ENCODE measurements at regions not wholly inside any gene's neighbourhood (a gene's known extent, or its start where the extent isn't known, plus 50 kb on each side); places are given as distances from the start of the nearest gene placed in this dataset.
A peak's percentile ranks its signal among the peaks of the same experiment; 100 is the strongest.

GRCh38 chr16:87060034-87060986 is 256.9 kb downstream of the C16orf95 start:
- no peak for ATAC-seq
- DNase-seq, result no peak
- no peaks in the 10 kb centered on the region for H3K9me3 Mint-ChIP-seq
- no peak overlapping the region for H3K27ac Mint-ChIP-seq
- H3K27me3 Mint-ChIP-seq, result peaks cover 36% of the 10 kb centered on the region
- no peaks in the 10 kb centered on the region for H3K4me1 Mint-ChIP-seq
- H3K4me3 Mint-ChIP-seq, result no peak overlapping the region
- H3K36me3 Mint-ChIP-seq (ENCODE audit: low read depth), result no peaks in the 10 kb centered on the region

GRCh38 chr16:87061243-87061920 is 255.8 kb downstream of the C16orf95 start:
- Mint-ChIP-seq H3K36me3 (ENCODE audit: low read depth) (no peaks in the 10 kb centered on the region), H3K27me3 (peaks cover 44% of the 10 kb centered on the region), H3K9me3 (no peaks in the 10 kb centered on the region), H3K4me1 (no peaks in the 10 kb centered on the region), H3K27ac (no peak overlapping the region), H3K4me3 (no peak overlapping the region)
- DNase-seq (no peak), ATAC-seq (no peak)

GRCh38 chr16:87062569-87063442 is 254.4 kb downstream of the C16orf95 start:
- H3K27me3 Mint-ChIP-seq, result peaks cover 44% of the 10 kb centered on the region
- peak; percentile 73 for DNase-seq

GRCh38 chr16:87063543-87063942 is 253.6 kb downstream of the C16orf95 start:
- no peak overlapping the region for H3K27ac Mint-ChIP-seq
- no peaks in the 10 kb centered on the region for H3K36me3 Mint-ChIP-seq (ENCODE audit: low read depth)
- H3K4me1 Mint-ChIP-seq, result no peaks in the 10 kb centered on the region
- DNase-seq, result no peak
- no peaks in the 10 kb centered on the region for H3K9me3 Mint-ChIP-seq
- H3K27me3 Mint-ChIP-seq, result peaks cover 44% of the 10 kb centered on the region
- ATAC-seq, result no peak
- no peak overlapping the region for H3K4me3 Mint-ChIP-seq

More at GRCh38 chr16:87062569-87063442, 254.4 kb downstream of the C16orf95 start:
- no peaks in the 10 kb centered on the region for H3K4me1 Mint-ChIP-seq
- H3K9me3 Mint-ChIP-seq, result no peaks in the 10 kb centered on the region
- H3K27ac Mint-ChIP-seq, result no peak overlapping the region
- ATAC-seq, result no peak
- H3K36me3 Mint-ChIP-seq (ENCODE audit: low read depth), result no peaks in the 10 kb centered on the region
- H3K4me3 Mint-ChIP-seq, result no peak overlapping the region

GRCh38 chr16:87064731-87065445 is 252.3 kb downstream of the C16orf95 start:
- no peak for ATAC-seq
- Mint-ChIP-seq H3K4me1 (no peaks in the 10 kb centered on the region), H3K4me3 (no peak overlapping the region), H3K9me3 (no peaks in the 10 kb centered on the region), H3K36me3 (ENCODE audit: low read depth) (no peaks in the 10 kb centered on the region), H3K27ac (no peak overlapping the region), H3K27me3 (peaks cover 42% of the 10 kb centered on the region)
- no peak for DNase-seq

- peaks cover 40% of the 10 kb centered on the region for H3K27me3 Mint-ChIP-seq
- H3K27ac Mint-ChIP-seq, result no peak overlapping the region
- no peaks in the 10 kb centered on the region for H3K36me3 Mint-ChIP-seq (ENCODE audit: low read depth)
- DNase-seq (no peak), ATAC-seq (no peak)
- H3K4me3 Mint-ChIP-seq, result no peak overlapping the region
- no peaks in the 10 kb centered on the region for H3K9me3 Mint-ChIP-seq
- H3K4me1 Mint-ChIP-seq, result no peaks in the 10 kb centered on the region
Observed at GRCh38 chr16:87065446-87066132, 251.6 kb downstream of the C16orf95 start.

GRCh38 chr16:87066133-87067002 is 250.8 kb downstream of the C16orf95 start:
- Mint-ChIP-seq H3K4me1 (no peaks in the 10 kb centered on the region), H3K36me3 (ENCODE audit: low read depth) (no peaks in the 10 kb centered on the region), H3K4me3 (no peak overlapping the region), H3K27me3 (peaks cover 33% of the 10 kb centered on the region), H3K9me3 (no peaks in the 10 kb centered on the region), H3K27ac (no peak overlapping the region)
- ATAC-seq (no peak), DNase-seq (no peak)

- DNase-seq (no peak), ATAC-seq (no peak)
- Mint-ChIP-seq H3K27me3 (peaks cover 29% of the 10 kb centered on the region), H3K9me3 (no peaks in the 10 kb centered on the region), H3K4me3 (no peak overlapping the region), H3K36me3 (ENCODE audit: low read depth) (no peaks in the 10 kb centered on the region), H3K4me1 (no peaks in the 10 kb centered on the region), H3K27ac (no peak overlapping the region)
Observed at GRCh38 chr16:87067003-87067556, 250.1 kb downstream of the C16orf95 start.

GRCh38 chr16:87067836-87068761 is 249.1 kb downstream of the C16orf95 start:
- ATAC-seq (no peak), DNase-seq (no peak)
- H3K4me3 Mint-ChIP-seq, result no peak overlapping the region
- no peaks in the 10 kb centered on the region for H3K36me3 Mint-ChIP-seq (ENCODE audit: low read depth)
- no peak overlapping the region for H3K27ac Mint-ChIP-seq
- no peaks in the 10 kb centered on the region for H3K4me1 Mint-ChIP-seq
- peaks cover 22% of the 10 kb centered on the region for H3K27me3 Mint-ChIP-seq
- no peaks in the 10 kb centered on the region for H3K9me3 Mint-ChIP-seq

- Mint-ChIP-seq H3K9me3 (no peaks in the 10 kb centered on the region), H3K4me3 (no peak overlapping the region), H3K27me3 (peaks cover 19% of the 10 kb centered on the region), H3K36me3 (ENCODE audit: low read depth) (no peaks in the 10 kb centered on the region), H3K4me1 (no peaks in the 10 kb centered on the region), H3K27ac (no peak overlapping the region)
- DNase-seq (no peak), ATAC-seq (no peak)
Observed at GRCh38 chr16:87068762-87069150, 248.4 kb downstream of the C16orf95 start.

GRCh38 chr16:87070657-87071056 is 246.5 kb downstream of the C16orf95 start:
- DNase-seq (no peak), ATAC-seq (no peak)
- H3K36me3 Mint-ChIP-seq (ENCODE audit: low read depth), result no peaks in the 10 kb centered on the region
- H3K4me1 Mint-ChIP-seq, result no peaks in the 10 kb centered on the region
- H3K9me3 Mint-ChIP-seq, result no peaks in the 10 kb centered on the region
- H3K4me3 Mint-ChIP-seq, result no peak overlapping the region
- H3K27ac Mint-ChIP-seq, result no peak overlapping the region
- peaks cover 7% of the 10 kb centered on the region for H3K27me3 Mint-ChIP-seq

- Mint-ChIP-seq H3K27me3 (peaks cover 2% of the 10 kb centered on the region), H3K27ac (no peak overlapping the region), H3K9me3 (no peaks in the 10 kb centered on the region), H3K4me3 (no peak overlapping the region), H3K4me1 (no peaks in the 10 kb centered on the region), H3K36me3 (ENCODE audit: low read depth) (no peaks in the 10 kb centered on the region)
- ATAC-seq (no peak), DNase-seq (no peak)
Observed at GRCh38 chr16:87072101-87072500, 245.1 kb downstream of the C16orf95 start.

All from activated naive CD8-positive, alpha-beta T cell treated with anti-CD3 and anti-CD28 coated beads, Interleukin-2, amount 50 U/mL, for 24 hours (primary cell).